ENCODE measurements at regions not wholly inside any gene's neighbourhood (a gene's known extent, or its start where the extent isn't known, plus 50 kb on each side); places are given as distances from the start of the nearest gene placed in this dataset.

DNA sequence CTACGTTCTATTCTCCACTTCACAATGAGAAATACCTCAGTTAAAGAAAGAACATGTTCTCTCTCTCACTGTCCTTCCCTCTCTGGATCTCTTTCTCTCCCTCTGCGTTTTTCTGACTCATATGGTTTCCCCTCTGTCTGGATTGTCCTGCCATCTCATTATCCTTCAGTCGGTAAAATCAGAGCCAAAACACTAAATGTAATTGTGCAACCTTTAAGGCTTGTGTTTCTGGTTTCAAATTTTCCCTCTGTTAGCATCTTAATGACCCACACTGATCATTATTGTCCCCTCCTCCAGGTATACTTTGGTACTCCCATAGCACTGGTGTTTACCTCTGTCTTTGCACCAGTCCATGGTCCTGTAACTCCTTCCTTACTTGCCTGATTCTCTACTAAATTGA is 509.4 kb upstream of the C9orf72 start:
- TF ChIP-seq Cebpa-rat (IDR thresholded peaks at IDR 0.05), result no peak
- Histone ChIP-seq H3K4me1 (no peaks in the 10 kb centered on the region), H3K36me3 (no peaks in the 10 kb centered on the region), H3K4me3 (no peak overlapping the region), H3K27ac (no peak overlapping the region), H3K27me3 (no peaks in the 10 kb centered on the region), H3K9me3 (replicated peaks in 1 of 11) (no peaks in the 10 kb centered on the region), H3K4me2 (no peak overlapping the region), H3K9ac (no peak overlapping the region), H4K20me1 (no peaks in the 10 kb centered on the region)

GRCh38 chr9:28086881-28087280 is 513.6 kb upstream of the C9orf72 start:
- Histone ChIP-seq H3K4me1 (no peaks in the 10 kb centered on the region), H3K9me3 (replicated peaks in 1 of 11) (no peaks in the 10 kb centered on the region), H3K4me2 (no peak overlapping the region), H3K36me3 (no peaks in the 10 kb centered on the region), H3K4me3 (no peak overlapping the region), H3K27ac (no peak overlapping the region), H4K20me1 (no peaks in the 10 kb centered on the region), H3K9ac (no peak overlapping the region), H3K27me3 (no peaks in the 10 kb centered on the region)
- no peak for TF ChIP-seq Cebpa-rat (IDR thresholded peaks at IDR 0.05)

GRCh38 chr9:28092981-28093936 is 520.0 kb upstream of the C9orf72 start:
- H3K4me2 ChIP-seq, result no peak overlapping the region
- H3K4me3 ChIP-seq, result no peak overlapping the region
- no peaks in the 10 kb centered on the region for H3K27me3 ChIP-seq
- no peaks in the 10 kb centered on the region for H4K20me1 ChIP-seq
- no peak for TF ChIP-seq Cebpa-rat (IDR thresholded peaks at IDR 0.05)
- H3K4me1 ChIP-seq, result no peaks in the 10 kb centered on the region
- H3K9ac ChIP-seq, result no peak overlapping the region
- no peak overlapping the region for H3K27ac ChIP-seq
- no peaks in the 10 kb centered on the region for H3K36me3 ChIP-seq
- H3K9me3 ChIP-seq (replicated peaks in 1 of 11), result peaks cover 0 to 2% (median 0%) of the 10 kb centered on the region in 11 experiments; a peak in 1 of 22 replicates

DNA sequence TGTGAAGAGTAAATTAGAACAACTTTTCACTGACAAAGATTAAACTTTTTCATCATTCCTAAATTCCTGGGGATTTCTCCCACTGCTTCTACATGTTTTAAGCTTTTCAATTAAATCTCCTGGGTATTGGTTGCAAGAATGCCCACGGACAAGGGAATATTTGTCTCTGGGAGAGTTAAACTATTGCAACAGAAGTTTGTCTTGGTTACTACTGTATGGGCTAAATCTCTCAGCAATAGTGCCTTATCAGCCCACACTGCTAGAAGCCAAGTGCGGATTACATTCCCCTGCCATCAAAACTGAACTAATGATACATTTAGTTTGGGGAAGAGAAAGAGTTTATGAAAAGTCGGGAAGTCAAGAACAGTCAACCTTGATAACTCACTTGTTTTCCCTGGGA is 528.2 kb upstream of the C9orf72 start:
- no peaks in the 10 kb centered on the region for H4K20me1 ChIP-seq
- no peaks in the 10 kb centered on the region for H3K4me1 ChIP-seq
- H3K4me2 ChIP-seq, result no peak overlapping the region
- H3K36me3 ChIP-seq, result no peaks in the 10 kb centered on the region
- H3K9me3 ChIP-seq (replicated peaks in 1 of 11), result no peaks in the 10 kb centered on the region
- H3K4me3 ChIP-seq, result no peak overlapping the region
- no peaks in the 10 kb centered on the region for H3K27me3 ChIP-seq
- H3K9ac ChIP-seq, result no peak overlapping the region
- H3K27ac ChIP-seq, result no peak overlapping the region
- TF ChIP-seq Cebpa-rat (IDR thresholded peaks at IDR 0.05), result no peak

DNA sequence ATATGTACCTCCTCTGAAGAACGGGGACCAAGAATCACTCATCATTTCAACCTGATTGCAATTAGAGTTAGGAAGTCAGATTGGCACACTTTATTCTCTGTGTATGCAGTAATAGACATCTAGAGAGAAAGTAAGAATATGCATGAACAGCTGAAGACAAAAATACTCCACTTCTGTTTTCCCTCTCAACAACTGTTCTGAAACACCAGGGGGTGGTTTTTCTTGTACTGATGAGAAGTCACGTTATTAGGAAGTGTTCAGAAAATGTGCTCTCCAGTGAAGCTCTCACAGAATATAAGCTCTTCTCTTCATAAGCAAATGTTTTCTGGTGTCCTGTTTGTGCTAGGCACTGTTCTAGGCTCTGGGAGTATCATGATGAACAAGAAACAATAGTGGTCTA is 531.7 kb upstream of the C9orf72 start:
- no peak overlapping the region for H3K9ac ChIP-seq
- no peak overlapping the region for H3K4me2 ChIP-seq
- no peaks in the 10 kb centered on the region for H3K36me3 ChIP-seq
- no peak overlapping the region for H3K4me3 ChIP-seq
- no peaks in the 10 kb centered on the region for H3K9me3 ChIP-seq (replicated peaks in 1 of 11)
- H3K4me1 ChIP-seq, result no peaks in the 10 kb centered on the region
- no peak overlapping the region for H3K27ac ChIP-seq
- no peaks in the 10 kb centered on the region for H3K27me3 ChIP-seq
- H4K20me1 ChIP-seq, result no peaks in the 10 kb centered on the region
- no peak for TF ChIP-seq Cebpa-rat (IDR thresholded peaks at IDR 0.05)

- no peak for TF ChIP-seq Cebpa-rat (IDR thresholded peaks at IDR 0.05)
- H3K9ac ChIP-seq, result no peak overlapping the region
- no peak overlapping the region for H3K27ac ChIP-seq
- H3K9me3 ChIP-seq (replicated peaks in 1 of 11), result no peaks in the 10 kb centered on the region
- H4K20me1 ChIP-seq, result no peaks in the 10 kb centered on the region
- H3K4me2 ChIP-seq, result no peak overlapping the region
- no peaks in the 10 kb centered on the region for H3K27me3 ChIP-seq
- no peaks in the 10 kb centered on the region for H3K4me1 ChIP-seq
- H3K4me3 ChIP-seq, result no peak overlapping the region
- no peaks in the 10 kb centered on the region for H3K36me3 ChIP-seq
Observed at GRCh38 chr9:28120184-28120583, 546.9 kb upstream of the C9orf72 start.

- Histone ChIP-seq H3K9ac (no peak overlapping the region), H3K27me3 (no peaks in the 10 kb centered on the region), H3K4me1 (no peaks in the 10 kb centered on the region), H4K20me1 (no peaks in the 10 kb centered on the region), H3K36me3 (no peaks in the 10 kb centered on the region), H3K27ac (no peak overlapping the region), H3K4me2 (no peak overlapping the region), H3K4me3 (no peak overlapping the region), H3K9me3 (replicated peaks in 1 of 11) (no peaks in the 10 kb centered on the region)
- TF ChIP-seq Cebpa-rat (IDR thresholded peaks at IDR 0.05), result no peak
Observed at GRCh38 chr9:28120626-28121025, 547.3 kb upstream of the C9orf72 start.

- Histone ChIP-seq H3K9me3 (replicated peaks in 1 of 11) (no peaks in the 10 kb centered on the region), H3K4me3 (no peak overlapping the region), H3K4me1 (no peaks in the 10 kb centered on the region)
Observed at GRCh38 chr9:28121366-28121765, 548.1 kb upstream of the C9orf72 start.

DNA sequence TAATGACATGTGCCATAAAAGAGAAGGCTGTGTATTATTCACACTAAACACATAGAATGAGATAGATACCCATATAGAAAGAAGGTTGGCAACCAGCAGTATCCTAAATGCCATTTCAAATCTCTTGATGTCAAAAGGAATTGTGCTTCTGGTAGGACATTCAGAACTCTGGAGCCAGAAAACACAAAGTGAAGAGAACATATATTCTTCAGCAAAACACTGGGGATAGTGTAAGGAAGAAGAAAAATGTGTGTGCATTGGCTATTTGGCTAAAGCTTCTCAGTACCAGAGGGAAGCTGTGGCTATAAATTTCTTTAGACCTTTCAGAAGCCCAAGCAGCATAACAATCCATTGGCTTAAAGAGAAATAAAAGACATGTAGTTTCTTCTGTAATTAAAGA is 551.6 kb upstream of the C9orf72 start:
- Histone ChIP-seq H3K9ac (no peak overlapping the region), H3K9me3 (replicated peaks in 1 of 11) (no peaks in the 10 kb centered on the region), H3K27me3 (no peaks in the 10 kb centered on the region)

More at GRCh38 chr9:28121366-28121765, 548.1 kb upstream of the C9orf72 start:
- Histone ChIP-seq H4K20me1 (no peaks in the 10 kb centered on the region), H3K27me3 (no peaks in the 10 kb centered on the region), H3K9ac (no peak overlapping the region), H3K27ac (no peak overlapping the region), H3K4me2 (no peak overlapping the region), H3K36me3 (no peaks in the 10 kb centered on the region)
- TF ChIP-seq Cebpa-rat (IDR thresholded peaks at IDR 0.05), result no peak

DNA sequence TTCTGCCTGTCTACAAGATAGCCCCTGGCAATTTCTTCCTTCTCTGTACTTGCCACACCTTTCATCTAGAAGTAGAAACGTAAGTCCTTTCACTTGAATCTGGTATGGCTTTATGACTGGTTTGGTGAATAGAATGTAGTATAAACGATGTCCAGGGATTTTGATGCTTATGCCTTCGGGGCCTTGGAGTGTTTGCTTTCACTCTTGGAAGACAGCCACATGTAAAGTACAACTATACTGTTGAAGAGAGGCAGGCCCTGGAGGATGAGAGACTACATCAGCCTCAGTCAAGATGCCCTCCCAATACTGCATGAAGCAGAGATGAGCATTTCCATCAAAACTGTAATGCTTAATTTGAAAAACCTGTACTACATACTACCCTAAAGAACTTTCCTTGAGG is 553.8 kb upstream of the C9orf72 start:
- no peaks in the 10 kb centered on the region for H3K36me3 ChIP-seq
- H3K4me1 ChIP-seq, result no peaks in the 10 kb centered on the region
- no peak overlapping the region for H3K4me3 ChIP-seq
- no peaks in the 10 kb centered on the region for H4K20me1 ChIP-seq
- H3K4me2 ChIP-seq, result no peak overlapping the region
- no peaks in the 10 kb centered on the region for H3K9me3 ChIP-seq (replicated peaks in 1 of 11)
- TF ChIP-seq Cebpa-rat (IDR thresholded peaks at IDR 0.05), result no peak
- no peaks in the 10 kb centered on the region for H3K27me3 ChIP-seq
- no peak overlapping the region for H3K9ac ChIP-seq
- H3K27ac ChIP-seq, result no peak overlapping the region

More for the DNA sequence above, 551.6 kb upstream of the C9orf72 start:
- Histone ChIP-seq H3K27ac (no peak overlapping the region), H3K4me1 (no peaks in the 10 kb centered on the region), H3K36me3 (no peaks in the 10 kb centered on the region), H3K4me3 (no peak overlapping the region), H3K4me2 (no peak overlapping the region), H4K20me1 (no peaks in the 10 kb centered on the region)
- no peak for TF ChIP-seq Cebpa-rat (IDR thresholded peaks at IDR 0.05)
